ENCODE measurements at regions not wholly inside any gene's neighbourhood (a gene's known extent, or its start where the extent isn't known, plus 50 kb on each side); places are given as distances from the start of the nearest gene placed in this dataset.

DNA sequence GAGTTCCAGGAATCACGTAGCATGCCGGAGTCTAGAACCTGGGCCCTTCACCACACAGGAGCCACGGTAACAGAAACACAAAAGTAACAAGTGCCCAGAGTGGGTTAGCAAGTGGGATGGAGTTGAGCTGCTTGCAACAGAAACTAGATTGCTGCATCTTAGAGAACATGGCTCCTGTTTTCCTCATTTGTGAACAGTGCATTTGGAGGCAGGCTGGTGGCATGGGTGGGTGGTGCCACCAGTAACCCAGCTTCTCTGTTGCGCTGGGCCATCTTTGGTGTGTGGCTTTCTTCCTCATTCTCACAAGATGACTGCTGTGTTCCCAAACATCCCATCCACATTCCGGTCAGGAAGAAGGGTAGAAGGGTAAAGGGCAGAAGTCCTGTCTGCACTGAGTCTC, 95.5 kb downstream of the KATNIP start:
- ChIA-PET CTCF (interaction anchor here (0.9 kb wide), 1 partner anchor 222 kb away, joined by 5 read pairs; no protein-coding TSS in a partner anchor), POLR2A (no interaction called here), RAD21 (ENCODE audit: low non-redundant PET in 1 of 2, low total read pairs in 2 of 2, uncharacterized antibody in 2 of 2, unreplicated experiment in 2 of 2) (no interaction called here)
- H3K27me3 ChIP-seq (ENCODE audit: insufficient read depth, low read length) = no peaks in the 10 kb centered on the region
- no peaks in the 10 kb centered on the region; a peak in 1 of 4 replicates for H3K36me3 ChIP-seq (ENCODE audit: control insufficient read depth in 1 of 2, insufficient read depth in 2 of 2, low read length in 2 of 2)
- no peaks in the 10 kb centered on the region for H3K4me1 ChIP-seq (ENCODE audit: control insufficient read depth in 1 of 2, insufficient read depth in 2 of 2, low read length in 2 of 2)
- intact Hi-C loops (cut with micrococcal nuclease) = no loop called here
- H3K79me2 ChIP-seq (ENCODE audit: insufficient read depth, low read length) = no peaks in the 10 kb centered on the region
- H3K4me3 ChIP-seq (replicated peaks in 1 of 2; ENCODE audit: low read depth in 1 of 2, low read length in 2 of 2) = no peak overlapping the region
- H4K20me1 ChIP-seq (ENCODE audit: insufficient read depth) = no peaks in the 10 kb centered on the region
- no peak overlapping the region for H3K4me2 ChIP-seq (ENCODE audit: low read length)
- BruUV-seq (replicated peaks) = no TSS peak
- no peaks in the 10 kb centered on the region for H3K9me2 ChIP-seq (ENCODE audit: insufficient read depth)
- no peak overlapping the region for H3K27ac ChIP-seq (ENCODE audit: low read depth, low read length)
- DNase-seq (ENCODE audit: low read depth, low spot score) (no peak), ATAC-seq (no peak)
- no peak for TF ChIP-seq JUND (IDR thresholded peaks at IDR 0.05)
- no peak for TF ChIP-seq SRF (IDR thresholded peaks at IDR 0.05; ENCODE audit: low read depth)
- TF ChIP-seq ELF1 (IDR thresholded peaks at IDR 0.05; ENCODE audit: borderline replicate concordance, low read depth) = no peak
- TF ChIP-seq POLR2A (IDR thresholded peaks at IDR 0.05; ENCODE audit: borderline replicate concordance, extremely low read depth, insufficient read depth, insufficient read length) = no peak
- TF ChIP-seq EZH2phosphoT487 (IDR thresholded peaks at IDR 0.05; ENCODE audit: borderline replicate concordance) = no peak
- TF ChIP-seq, protein P1, sequence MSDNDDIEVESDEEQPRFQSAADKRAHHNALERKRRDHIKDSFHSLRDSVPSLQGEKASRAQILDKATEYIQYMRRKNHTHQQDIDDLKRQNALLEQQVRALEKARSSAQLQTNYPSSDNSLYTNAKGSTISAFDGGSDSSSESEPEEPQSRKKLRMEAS (IDR thresholded peaks at IDR 0.05) = no peak
- TF ChIP-seq RAD21 (IDR thresholded peaks at IDR 0.05; ENCODE audit: low read depth) = no peak
- TF ChIP-seq TCF7L2 (IDR thresholded peaks at IDR 0.05; ENCODE audit: borderline replicate concordance, extremely low read depth, insufficient read depth, insufficient read length) = no peak
- TF ChIP-seq ZFX (IDR thresholded peaks at IDR 0.05) = no peak
- TF ChIP-seq SIN3A (IDR thresholded peaks at IDR 0.05; ENCODE audit: low read depth) = no peak
- no peak for TF ChIP-seq YY1 (IDR thresholded peaks at IDR 0.05; ENCODE audit: extremely low read depth, insufficient replicate concordance, low read depth, low read length)
- TF ChIP-seq POLR2AphosphoS5 (IDR thresholded peaks at IDR 0.05; ENCODE audit: low read depth, low read length) = no peak
- TF ChIP-seq ZNF274 (IDR thresholded peaks at IDR 0.05; ENCODE audit: low read depth, low read length) = no peak
- no peak for TF ChIP-seq ZBTB33 (IDR thresholded peaks at IDR 0.05; ENCODE audit: extremely low read depth, insufficient replicate concordance, low read length)
- TF ChIP-seq CBX3 (IDR thresholded peaks at IDR 0.05; ENCODE audit: low read depth) = no peak
- no peak for TF ChIP-seq SP1 (IDR thresholded peaks at IDR 0.05; ENCODE audit: low read depth)
- no peak overlapping the region for H3K9ac ChIP-seq (ENCODE audit: low read length)
- H3K9me3 ChIP-seq (ENCODE audit: control insufficient read depth in 1 of 2, insufficient read depth in 1 of 2, low read depth in 1 of 2, low read length in 2 of 2) = no peaks in the 10 kb centered on the region
- H2AFZ ChIP-seq (ENCODE audit: low read depth, low read length, poor library complexity, severe bottlenecking) = no peak overlapping the region
